Neural crest cell (in vitro differentiated cells): ENCODE measurements at regions not wholly inside any gene's neighbourhood (a gene's known extent, or its start where the extent isn't known, plus 50 kb on each side); places are given as distances from the start of the nearest gene placed in this dataset.

Experiments used
- DNase-seq: peaks from one replicate; pipeline ENCODE4 v3.0.0; 2021; ENCODE audit warnings: low read depth, mixed read lengths, low spot score
- H3K27ac Mint-ChIP-seq: one replicate; pipeline ENCODE4 v1.8.0; 2021; ENCODE audit warnings: mild to moderate bottlenecking, mixed read lengths; ENCODE audit not compliant: unreplicated experiment
- H3K27me3 Mint-ChIP-seq: 2 replicates; pipeline ENCODE4 v1.8.0; 2021; ENCODE audit warnings: low read depth, mild to moderate bottlenecking, mixed read lengths
- H3K36me3 Mint-ChIP-seq: 2 replicates; pipeline ENCODE4 v1.8.0; 2021; ENCODE audit warnings: low read depth, mild to moderate bottlenecking, mixed read lengths
- H3K4me1 Mint-ChIP-seq: 2 replicates; pipeline ENCODE4 v1.8.0; 2021; ENCODE audit warnings: mixed read lengths
- H3K4me3 Mint-ChIP-seq: one replicate; pipeline ENCODE4 v1.8.0; 2021; ENCODE audit warnings: mild to moderate bottlenecking, mixed read lengths
- H3K9me3 Mint-ChIP-seq: 2 replicates; pipeline ENCODE4 v1.8.0; 2021; ENCODE audit warnings: mixed read lengths
- CTCF ChIP-seq: fragments of 200-600 bp; sonication (generic); conservative IDR thresholded peaks from 2 replicates; pipeline ENCODE4 v1.5.0; 2021; ENCODE audit warnings: antibody characterized with exemption, mild to moderate bottlenecking

GRCh38 chr6:113315165-113315564, 542.0 kb upstream of the MARCKS start:
- Mint-ChIP-seq H3K36me3 (no peaks in the 10 kb centered on the region), H3K27ac (no peak overlapping the region), H3K27me3 (no peaks in the 10 kb centered on the region), H3K4me3 (no peak overlapping the region), H3K4me1 (peaks cover 56% of the 10 kb centered on the region), H3K9me3 (no peaks in the 10 kb centered on the region)
- TF ChIP-seq CTCF = no peak
- no peak for DNase-seq

- Mint-ChIP-seq H3K36me3 (no peaks in the 10 kb centered on the region), H3K4me3 (no peak overlapping the region), H3K27ac (no peak overlapping the region), H3K9me3 (peaks cover 2% of the 10 kb centered on the region), H3K27me3 (no peaks in the 10 kb centered on the region), H3K4me1 (peaks cover 51% of the 10 kb centered on the region)
- no peak for DNase-seq
- TF ChIP-seq CTCF = no peak
Observed at GRCh38 chr6:113315879-113316278, 541.3 kb upstream of the MARCKS start.

- no peak for DNase-seq
- TF ChIP-seq CTCF = no peak
- no peaks in the 10 kb centered on the region for H3K27me3 Mint-ChIP-seq
- peak overlapping the region; percentile 4 for H3K27ac Mint-ChIP-seq
- no peak overlapping the region for H3K4me3 Mint-ChIP-seq
- H3K4me1 Mint-ChIP-seq = peaks cover 44% of the 10 kb centered on the region
- H3K36me3 Mint-ChIP-seq = no peaks in the 10 kb centered on the region
- H3K9me3 Mint-ChIP-seq = peaks cover 2% of the 10 kb centered on the region
Observed at GRCh38 chr6:113317442-113317841, 539.7 kb upstream of the MARCKS start.

- Mint-ChIP-seq H3K4me3 (peak overlapping the region; percentile 72), H3K36me3 (no peaks in the 10 kb centered on the region), H3K9me3 (peaks cover 2% of the 10 kb centered on the region), H3K27ac (peak overlapping the region; percentile 95), H3K27me3 (no peaks in the 10 kb centered on the region), H3K4me1 (peaks cover 41% of the 10 kb centered on the region)
- peak; percentile 10 for DNase-seq
- no peak for TF ChIP-seq CTCF
Observed at GRCh38 chr6:113317891-113318574, 539.1 kb upstream of the MARCKS start.

GRCh38 chr6:113318575-113318917, 538.6 kb upstream of the MARCKS start:
- peak overlapping the region; percentile 72 for H3K4me3 Mint-ChIP-seq
- no peaks in the 10 kb centered on the region for H3K27me3 Mint-ChIP-seq
- DNase-seq = no peak
- H3K27ac Mint-ChIP-seq = peak overlapping the region; percentile 95
- peaks cover 7% of the 10 kb centered on the region for H3K9me3 Mint-ChIP-seq
- no peak for TF ChIP-seq CTCF
- no peaks in the 10 kb centered on the region for H3K36me3 Mint-ChIP-seq
- H3K4me1 Mint-ChIP-seq = peaks cover 41% of the 10 kb centered on the region
